GM06990 (cell line): ENCODE measurements at regions not wholly inside any gene's neighbourhood (a gene's known extent, or its start where the extent isn't known, plus 50 kb on each side); places are given as distances from the start of the nearest gene placed in this dataset.

ENCODE experiments used
- DNase-seq: peaks from one replicate; pipeline ENCODE4 v3.0.0-alpha.2; 2011; ENCODE audit not compliant: insufficient read length; ENCODE audit errors: extremely low read depth
- H3K27me3 ChIP-seq: replicated peaks from 2 replicates; pipeline ENCODE4 v1.6.0; 2011; ENCODE audit warnings: low read length; ENCODE audit not compliant: control insufficient read depth, insufficient read depth
- H3K36me3 ChIP-seq: 2 replicates; pipeline ENCODE4 v1.5.1; 2011; ENCODE audit warnings: low read length; ENCODE audit not compliant: control insufficient read depth, insufficient read depth
- H3K4me3 ChIP-seq: replicated peaks from 2 replicates; pipeline ENCODE4 v1.5.1; 2011; ENCODE audit warnings: low read depth, mild to moderate bottlenecking, control low read depth, low read length
- TF ChIP-seq, protein P1 (sequence below): IDR thresholded peaks from 2 replicates; pipeline ENCODE4 v1.5.1; 2011; ENCODE audit warnings: low read length, control low read depth, mild to moderate bottlenecking, inconsistent platforms; ENCODE audit not compliant: insufficient read depth, poor library complexity, severe bottlenecking

DNA sequence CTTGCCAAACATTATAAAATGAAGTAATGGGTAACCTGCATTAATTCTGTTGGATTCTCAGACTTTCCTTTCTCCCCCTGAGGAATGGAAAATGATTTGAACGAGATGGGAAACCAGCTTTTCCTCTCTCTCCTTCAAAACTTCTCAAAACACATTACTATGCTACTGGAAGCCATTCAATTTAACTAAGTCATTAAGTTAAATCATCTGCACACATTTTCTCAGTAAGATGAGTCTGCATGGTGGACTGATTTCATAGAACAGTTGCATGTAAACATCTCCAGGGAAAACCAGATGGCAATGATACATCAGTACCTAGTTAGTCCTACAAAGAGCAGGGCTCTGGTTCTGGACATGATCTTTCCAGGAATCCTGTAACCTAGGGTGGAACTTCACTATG lies 59.9 kb downstream of the BMP4 start:
- Histone ChIP-seq H3K36me3 (no peaks in the 10 kb centered on the region), H3K4me3 (no peak overlapping the region), H3K27me3 (no peaks in the 10 kb centered on the region; the same call in none of the 2 replicates)
- TF ChIP-seq, protein P1, sequence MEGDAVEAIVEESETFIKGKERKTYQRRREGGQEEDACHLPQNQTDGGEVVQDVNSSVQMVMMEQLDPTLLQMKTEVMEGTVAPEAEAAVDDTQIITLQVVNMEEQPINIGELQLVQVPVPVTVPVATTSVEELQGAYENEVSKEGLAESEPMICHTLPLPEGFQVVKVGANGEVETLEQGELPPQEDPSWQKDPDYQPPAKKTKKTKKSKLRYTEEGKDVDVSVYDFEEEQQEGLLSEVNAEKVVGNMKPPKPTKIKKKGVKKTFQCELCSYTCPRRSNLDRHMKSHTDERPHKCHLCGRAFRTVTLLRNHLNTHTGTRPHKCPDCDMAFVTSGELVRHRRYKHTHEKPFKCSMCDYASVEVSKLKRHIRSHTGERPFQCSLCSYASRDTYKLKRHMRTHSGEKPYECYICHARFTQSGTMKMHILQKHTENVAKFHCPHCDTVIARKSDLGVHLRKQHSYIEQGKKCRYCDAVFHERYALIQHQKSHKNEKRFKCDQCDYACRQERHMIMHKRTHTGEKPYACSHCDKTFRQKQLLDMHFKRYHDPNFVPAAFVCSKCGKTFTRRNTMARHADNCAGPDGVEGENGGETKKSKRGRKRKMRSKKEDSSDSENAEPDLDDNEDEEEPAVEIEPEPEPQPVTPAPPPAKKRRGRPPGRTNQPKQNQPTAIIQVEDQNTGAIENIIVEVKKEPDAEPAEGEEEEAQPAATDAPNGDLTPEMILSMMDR: no peak
- no peak for DNase-seq

DNA sequence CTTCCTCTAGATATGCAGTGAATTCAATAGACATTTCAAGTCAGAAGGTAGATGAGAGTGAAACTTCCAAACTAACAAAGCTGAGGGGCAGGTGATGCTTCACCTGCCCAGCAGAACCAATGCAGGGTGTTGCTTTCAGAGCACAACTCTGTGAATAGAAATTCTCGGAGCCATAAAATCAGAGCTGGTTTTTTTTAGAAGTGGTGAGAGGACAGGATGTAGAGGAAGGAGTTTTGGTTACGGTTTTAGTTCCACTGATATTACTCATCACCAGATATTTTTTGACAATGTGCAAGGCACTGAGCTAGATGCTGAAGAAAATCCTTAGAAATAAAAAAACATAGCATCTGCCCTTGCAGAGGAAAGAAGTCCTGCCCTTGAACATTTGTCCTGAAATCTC lies 62.2 kb downstream of the BMP4 start:
- Histone ChIP-seq H3K4me3 (no peak overlapping the region), H3K27me3 (no peaks in the 10 kb centered on the region; the same call in 1 of the 2 replicates), H3K36me3 (no peaks in the 10 kb centered on the region)
- TF ChIP-seq, protein P1: no peak
- no peak for DNase-seq

DNA sequence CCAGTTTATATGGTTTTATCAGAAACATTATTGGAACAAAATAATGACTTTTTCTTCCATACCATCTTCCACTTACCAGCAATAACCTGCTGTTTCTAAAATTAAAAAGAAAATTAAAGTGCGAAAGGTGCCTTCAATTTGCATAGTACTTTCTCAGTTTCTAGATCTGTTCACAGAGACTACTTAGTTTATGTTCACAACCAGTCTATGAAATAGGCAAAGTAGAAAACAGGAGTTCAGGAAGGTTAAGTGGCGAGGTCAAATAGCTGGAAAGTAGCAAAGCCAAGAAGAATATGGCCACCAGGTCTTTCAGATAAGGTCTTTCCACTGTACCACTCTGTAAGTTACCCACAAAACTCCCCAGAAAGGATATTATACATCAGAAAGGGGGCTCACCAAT lies 63.3 kb downstream of the BMP4 start:
- Histone ChIP-seq H3K27me3 (no peaks in the 10 kb centered on the region; the same call in 1 of the 2 replicates), H3K4me3 (no peak overlapping the region), H3K36me3 (no peaks in the 10 kb centered on the region)
- no peak for DNase-seq
- TF ChIP-seq, protein P1: no peak

DNA sequence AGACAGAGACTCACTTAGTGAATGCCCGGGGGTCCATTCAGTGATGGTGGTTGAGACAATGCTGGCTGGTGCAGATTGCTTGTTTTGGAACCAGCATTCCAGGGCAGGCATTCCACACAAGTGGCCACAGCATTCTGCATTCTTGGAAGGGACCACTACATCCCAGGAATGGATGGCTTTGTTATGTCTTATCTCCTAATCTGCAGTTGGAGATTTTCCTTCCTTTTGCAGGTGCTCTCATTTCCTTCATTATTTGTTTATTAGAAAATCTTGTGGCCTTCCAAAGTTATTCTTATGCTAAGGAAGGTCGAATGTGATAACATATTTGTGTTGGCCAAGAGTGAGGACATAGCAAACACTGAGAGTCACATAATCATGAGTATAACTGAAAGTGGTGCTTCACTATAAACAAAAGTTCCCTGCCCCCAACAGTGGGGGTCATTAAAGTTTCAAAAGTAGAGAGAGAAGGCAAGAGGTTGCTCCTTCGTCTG lies 66.0 kb downstream of the BMP4 start:
- Histone ChIP-seq H3K27me3 (no peaks in the 10 kb centered on the region; the same call in 1 of the 2 replicates), H3K4me3 (no peak overlapping the region), H3K36me3 (no peaks in the 10 kb centered on the region)
- DNase-seq: no peak
- TF ChIP-seq, protein P1: no peak

DNA sequence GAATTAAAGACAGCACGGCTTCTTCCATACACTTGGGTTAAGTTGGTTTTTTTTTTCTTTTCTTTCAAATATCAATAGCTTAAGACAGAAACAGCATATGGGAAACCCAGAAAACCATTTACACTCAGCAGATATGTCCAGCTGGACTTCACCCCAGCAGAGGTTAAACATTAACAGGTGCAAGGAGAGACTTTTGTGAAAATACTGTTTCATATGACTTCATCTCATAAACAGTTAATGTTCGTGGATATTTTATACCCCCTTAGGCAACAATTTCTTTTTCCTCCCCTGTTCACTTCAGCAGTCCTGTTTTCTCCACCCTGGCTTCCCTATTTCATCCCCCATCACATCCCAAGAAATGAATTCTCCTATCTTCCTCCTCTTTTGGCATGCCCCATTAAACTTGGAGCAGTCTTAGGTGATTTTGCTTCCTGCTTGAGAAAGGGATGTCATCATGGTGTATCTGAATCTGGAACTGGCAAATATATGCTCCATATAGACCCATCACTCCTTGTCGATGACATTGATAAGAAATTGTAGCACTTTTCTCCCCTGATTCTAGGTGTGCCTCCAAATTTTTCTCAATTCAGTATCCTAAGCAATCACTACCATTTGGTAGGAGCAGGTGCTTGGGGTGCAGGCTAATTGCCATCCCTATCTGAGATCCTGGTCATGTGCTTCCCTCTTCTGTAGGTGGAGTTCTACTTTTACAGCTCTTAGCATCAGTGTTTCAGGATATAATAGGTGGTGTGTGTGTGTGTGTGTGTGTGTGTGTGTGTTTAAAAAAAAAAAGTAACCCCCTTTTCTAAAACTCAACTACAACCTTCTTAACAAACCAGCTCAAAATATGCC lies 67.9 kb downstream of the BMP4 start:
- Histone ChIP-seq H3K36me3 (no peaks in the 10 kb centered on the region), H3K4me3 (no peak overlapping the region), H3K27me3 (no peaks in the 10 kb centered on the region; the same call in 1 of the 2 replicates)
- DNase-seq: no peak
- TF ChIP-seq, protein P1: no peak
